SU-DHL-6 (cell line): ENCODE measurements at regions not wholly inside any gene's neighbourhood (a gene's known extent, or its start where the extent isn't known, plus 50 kb on each side); places are given as distances from the start of the nearest gene placed in this dataset.

Source experiments
- CTCF ChIP-seq: fragments of 200-600 bp; sonication (generic); IDR thresholded peaks from one replicate; pipeline ENCODE4 v1.5.1; 2017; ENCODE audit warnings: antibody characterized with exemption, mild to moderate bottlenecking, low read length, moderate library complexity; ENCODE audit not compliant: insufficient read depth, poor library complexity, severe bottlenecking
- EZH2phosphoT487 ChIP-seq: fragments of 200-600 bp; sonication (generic), shearing (Covaris generic); conservative IDR thresholded peaks from 2 replicates; pipeline ENCODE4 v1.6.1; 2018; ENCODE audit warnings: mild to moderate bottlenecking, antibody characterized with exemption, low read length, moderate library complexity, mixed read lengths

GRCh38 chr3:63043631-63044030 lies 168.4 kb upstream of the CADPS start:
- no peak for TF ChIP-seq CTCF
- TF ChIP-seq EZH2phosphoT487 = no peak
